Mesothelial cell of epicardium (in vitro differentiated cells): ENCODE measurements at regions not wholly inside any gene's neighbourhood (a gene's known extent, or its start where the extent isn't known, plus 50 kb on each side); places are given as distances from the start of the nearest gene placed in this dataset.

Experiments
- DNase-seq, 2 experiments: peaks; one replicate each; pipeline ENCODE4 v3.0.0; 2021; ENCODE audit warnings: low spot score in 2 of 2; ENCODE audit not compliant: unreplicated experiment in 2 of 2
- H3K27ac Mint-ChIP-seq: 2 replicates; pipeline ENCODE4 v1.8.0; 2021; ENCODE audit warnings: mixed read lengths
- H3K27me3 Mint-ChIP-seq: 2 replicates; pipeline ENCODE4 v1.8.0; 2021; ENCODE audit warnings: low read depth, mixed read lengths
- H3K36me3 Mint-ChIP-seq: 2 replicates; pipeline ENCODE4 v1.8.0; 2021; ENCODE audit warnings: mixed read lengths
- H3K4me1 Mint-ChIP-seq: 2 replicates; pipeline ENCODE4 v1.8.0; 2021; ENCODE audit warnings: mixed read lengths
- H3K4me3 Mint-ChIP-seq: 2 replicates; pipeline ENCODE4 v1.8.0; 2021; ENCODE audit warnings: mild to moderate bottlenecking, moderate library complexity, mixed read lengths
- H3K9me3 Mint-ChIP-seq: 2 replicates; pipeline ENCODE4 v1.8.0; 2021; ENCODE audit warnings: mixed read lengths
- TF ChIP-seq, protein P1 (sequence below): fragments of 200-600 bp; sonication (generic); IDR thresholded peaks from one replicate; pipeline ENCODE4 v1.5.0; 2021; ENCODE audit warnings: antibody characterized with exemption; ENCODE audit not compliant: unreplicated experiment

DNA sequence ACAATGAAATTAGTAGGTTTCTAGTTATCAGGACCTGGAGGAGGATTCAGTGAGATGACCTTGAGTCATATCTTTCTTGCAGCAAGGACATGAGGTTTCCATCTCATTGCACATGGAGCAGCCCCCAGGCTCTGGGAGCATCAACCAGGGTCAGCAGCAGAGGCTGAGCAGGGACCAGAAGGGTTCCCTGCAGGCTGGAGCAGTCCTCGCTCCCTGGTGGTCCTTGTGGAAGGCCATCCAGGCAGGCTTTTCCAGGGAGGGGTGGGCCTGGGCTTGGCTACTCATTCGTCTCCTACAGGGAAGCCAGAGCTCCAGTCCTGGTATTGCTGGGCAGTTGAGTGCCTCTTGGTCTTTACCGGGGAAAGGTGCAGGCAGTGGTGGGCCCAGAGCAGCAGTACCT is 587.5 kb downstream of the GLRX3 start:
- Mint-ChIP-seq H3K36me3 (no peaks in the 10 kb centered on the region), H3K4me3 (no peak overlapping the region), H3K27me3 (peaks cover 4% of the 10 kb centered on the region), H3K9me3 (no peaks in the 10 kb centered on the region), H3K4me1 (peaks cover 22% of the 10 kb centered on the region), H3K27ac (no peak overlapping the region)
- DNase-seq, result no peak
- TF ChIP-seq, protein P1, sequence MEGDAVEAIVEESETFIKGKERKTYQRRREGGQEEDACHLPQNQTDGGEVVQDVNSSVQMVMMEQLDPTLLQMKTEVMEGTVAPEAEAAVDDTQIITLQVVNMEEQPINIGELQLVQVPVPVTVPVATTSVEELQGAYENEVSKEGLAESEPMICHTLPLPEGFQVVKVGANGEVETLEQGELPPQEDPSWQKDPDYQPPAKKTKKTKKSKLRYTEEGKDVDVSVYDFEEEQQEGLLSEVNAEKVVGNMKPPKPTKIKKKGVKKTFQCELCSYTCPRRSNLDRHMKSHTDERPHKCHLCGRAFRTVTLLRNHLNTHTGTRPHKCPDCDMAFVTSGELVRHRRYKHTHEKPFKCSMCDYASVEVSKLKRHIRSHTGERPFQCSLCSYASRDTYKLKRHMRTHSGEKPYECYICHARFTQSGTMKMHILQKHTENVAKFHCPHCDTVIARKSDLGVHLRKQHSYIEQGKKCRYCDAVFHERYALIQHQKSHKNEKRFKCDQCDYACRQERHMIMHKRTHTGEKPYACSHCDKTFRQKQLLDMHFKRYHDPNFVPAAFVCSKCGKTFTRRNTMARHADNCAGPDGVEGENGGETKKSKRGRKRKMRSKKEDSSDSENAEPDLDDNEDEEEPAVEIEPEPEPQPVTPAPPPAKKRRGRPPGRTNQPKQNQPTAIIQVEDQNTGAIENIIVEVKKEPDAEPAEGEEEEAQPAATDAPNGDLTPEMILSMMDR, result no peak

DNA sequence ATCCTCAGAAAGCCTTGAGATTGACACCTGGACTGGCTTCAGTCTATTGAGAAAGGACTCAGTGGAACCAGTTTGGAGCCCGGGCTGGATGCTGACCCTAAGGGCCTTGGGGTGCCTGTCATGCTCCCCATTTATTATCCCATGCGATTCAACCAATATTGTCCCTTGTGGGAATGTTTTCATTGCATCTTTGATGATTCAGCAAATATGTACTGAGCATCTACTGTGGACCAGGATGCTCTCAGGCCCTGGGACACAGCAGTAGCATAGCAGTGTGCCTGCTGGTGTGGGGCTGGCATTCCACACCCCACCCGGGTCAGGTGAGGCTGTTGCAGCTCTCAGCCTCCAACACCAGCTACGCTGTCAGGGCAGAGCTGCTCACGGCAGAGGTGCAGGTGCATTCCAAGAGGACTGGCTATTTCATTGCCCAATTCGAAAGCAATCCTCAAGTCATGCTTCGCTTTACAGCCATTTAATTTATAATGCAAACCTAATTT is 586.0 kb downstream of the TCERG1L start:
- no peak for DNase-seq
- Mint-ChIP-seq H3K36me3 (no peaks in the 10 kb centered on the region), H3K9me3 (no peaks in the 10 kb centered on the region), H3K27me3 (peaks cover 6% of the 10 kb centered on the region), H3K4me3 (no peak overlapping the region), H3K27ac (peak overlapping the region; percentile 16), H3K4me1 (peaks cover 22% of the 10 kb centered on the region)
- TF ChIP-seq, protein P1, result no peak

DNA sequence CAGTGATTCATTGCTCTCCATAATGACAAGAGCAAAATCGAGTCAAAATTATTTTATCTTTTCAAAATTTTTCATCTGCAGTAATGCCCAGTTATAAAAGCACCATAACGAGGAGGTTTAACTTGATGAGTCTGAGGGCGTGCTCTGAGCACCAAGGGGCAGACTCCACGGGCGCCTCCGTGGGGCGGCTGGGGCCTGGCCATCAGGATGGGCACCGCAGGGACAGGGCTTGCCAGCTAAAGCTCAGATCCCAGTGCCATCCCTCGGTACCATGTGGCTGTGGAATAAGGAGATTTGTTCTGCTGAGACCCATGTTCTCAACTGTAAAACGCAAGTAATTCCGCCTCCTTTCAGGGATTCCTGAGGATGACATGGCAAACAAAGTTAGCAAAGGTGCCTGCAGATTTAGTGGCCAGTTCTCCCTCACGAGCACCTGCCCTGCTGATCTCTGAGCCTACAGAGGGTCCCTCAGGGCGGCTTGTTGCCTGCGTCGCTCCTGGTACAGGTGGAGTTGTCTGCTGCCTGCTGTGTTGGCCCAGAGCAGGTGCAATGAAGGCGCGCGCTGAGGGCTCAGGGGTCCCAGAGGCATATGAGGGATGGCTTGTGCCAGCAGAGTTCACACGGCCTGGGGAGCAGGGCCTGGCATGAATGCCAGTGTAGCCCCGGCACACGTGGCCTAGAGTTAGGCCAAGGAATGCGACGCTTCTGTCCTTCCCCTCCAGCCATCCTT is 584.4 kb downstream of the TCERG1L start:
- Mint-ChIP-seq H3K4me3 (no peak overlapping the region), H3K27me3 (peaks cover 6% of the 10 kb centered on the region), H3K36me3 (no peaks in the 10 kb centered on the region), H3K9me3 (no peaks in the 10 kb centered on the region), H3K27ac (no peak overlapping the region), H3K4me1 (peaks cover 28% of the 10 kb centered on the region)
- DNase-seq, result no peak
- TF ChIP-seq, protein P1, result no peak

DNA sequence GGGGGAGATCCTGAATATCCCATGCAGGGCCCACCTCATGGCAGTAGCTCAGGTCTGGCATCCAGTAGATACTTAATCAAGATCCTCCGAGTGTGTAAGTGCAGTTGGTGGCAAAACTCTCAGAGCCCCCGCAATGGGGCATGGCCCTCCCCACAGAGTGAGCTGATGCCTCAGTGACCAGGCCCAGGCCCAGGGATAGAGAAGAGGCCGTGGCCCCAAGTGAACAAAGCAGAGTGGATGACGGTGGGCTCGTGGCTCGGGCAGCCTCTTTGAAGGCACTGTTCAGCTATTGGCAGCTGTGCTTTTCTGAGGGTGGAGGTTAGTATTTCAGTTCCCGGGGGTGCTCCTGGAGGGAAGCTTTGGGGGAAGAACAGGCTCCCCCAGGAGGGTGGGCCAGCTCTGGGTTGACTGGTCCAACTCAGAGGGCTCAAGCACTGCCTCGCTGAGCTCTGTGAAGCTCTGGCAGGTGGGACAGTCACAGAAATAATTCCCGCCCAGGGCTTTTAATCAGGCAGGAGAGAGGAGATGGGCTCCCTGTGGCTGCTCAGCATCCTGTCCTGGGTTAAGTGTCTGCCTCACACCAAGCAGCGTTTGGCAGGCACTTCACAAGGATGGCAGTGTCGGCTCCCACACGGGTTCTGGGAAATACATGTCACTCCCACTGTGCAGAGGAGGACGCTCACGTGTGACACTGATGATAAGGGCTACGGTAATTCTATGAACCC is 583.6 kb downstream of the TCERG1L start:
- H3K9me3 Mint-ChIP-seq, result no peaks in the 10 kb centered on the region

DNA sequence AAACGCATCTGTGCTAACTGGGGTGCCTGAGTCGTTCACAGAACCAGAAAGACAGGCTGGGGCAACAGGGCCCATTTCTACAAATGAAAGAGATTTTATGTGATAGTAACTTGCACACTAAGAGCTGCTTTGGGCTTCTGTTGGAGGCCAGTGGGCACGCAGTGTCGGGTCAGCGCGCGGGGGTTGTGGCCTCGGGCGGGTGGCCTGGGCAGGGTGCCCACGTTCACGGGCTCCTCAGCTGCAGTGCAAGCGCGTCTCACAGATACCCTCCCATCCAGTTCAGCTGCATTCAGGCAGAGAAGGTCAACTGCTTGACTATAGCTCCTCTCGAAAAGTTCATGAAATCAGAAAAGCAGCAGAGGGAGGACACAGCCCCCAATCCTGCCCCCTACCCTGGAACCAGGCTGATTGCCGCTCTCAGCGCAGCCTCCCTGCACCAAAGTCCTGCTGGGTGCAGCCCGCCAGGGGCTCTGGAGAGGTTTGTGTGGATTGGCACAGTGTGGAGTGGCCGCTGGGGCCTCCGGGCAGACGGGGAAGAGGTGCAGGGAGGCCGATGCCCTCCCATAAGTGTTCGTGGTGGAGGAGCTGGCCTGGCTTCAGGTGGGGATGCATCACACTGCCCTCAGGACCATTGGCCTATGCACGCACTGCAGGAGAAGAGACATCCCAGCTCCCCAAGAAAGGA is 582.8 kb downstream of the TCERG1L start:
- H3K27ac Mint-ChIP-seq, result no peak overlapping the region

More for the DNA sequence above, 583.6 kb downstream of the TCERG1L start:
- no peak for DNase-seq
- H3K27me3 Mint-ChIP-seq, result peaks cover 10% of the 10 kb centered on the region
- peaks cover 28% of the 10 kb centered on the region for H3K4me1 Mint-ChIP-seq
- TF ChIP-seq, protein P1, result no peak
- H3K27ac Mint-ChIP-seq, result no peak overlapping the region
- no peaks in the 10 kb centered on the region for H3K36me3 Mint-ChIP-seq
- no peak overlapping the region for H3K4me3 Mint-ChIP-seq

More for the DNA sequence above, 582.8 kb downstream of the TCERG1L start:
- Mint-ChIP-seq H3K36me3 (no peaks in the 10 kb centered on the region), H3K27me3 (peaks cover 10% of the 10 kb centered on the region), H3K4me1 (peaks cover 28% of the 10 kb centered on the region), H3K4me3 (no peak overlapping the region), H3K9me3 (no peaks in the 10 kb centered on the region)
- TF ChIP-seq, protein P1, result no peak
- no peak for DNase-seq
